ENCODE measurements at regions not wholly inside any gene's neighbourhood (a gene's known extent, or its start where the extent isn't known, plus 50 kb on each side); places are given as distances from the start of the nearest gene placed in this dataset.

DNA sequence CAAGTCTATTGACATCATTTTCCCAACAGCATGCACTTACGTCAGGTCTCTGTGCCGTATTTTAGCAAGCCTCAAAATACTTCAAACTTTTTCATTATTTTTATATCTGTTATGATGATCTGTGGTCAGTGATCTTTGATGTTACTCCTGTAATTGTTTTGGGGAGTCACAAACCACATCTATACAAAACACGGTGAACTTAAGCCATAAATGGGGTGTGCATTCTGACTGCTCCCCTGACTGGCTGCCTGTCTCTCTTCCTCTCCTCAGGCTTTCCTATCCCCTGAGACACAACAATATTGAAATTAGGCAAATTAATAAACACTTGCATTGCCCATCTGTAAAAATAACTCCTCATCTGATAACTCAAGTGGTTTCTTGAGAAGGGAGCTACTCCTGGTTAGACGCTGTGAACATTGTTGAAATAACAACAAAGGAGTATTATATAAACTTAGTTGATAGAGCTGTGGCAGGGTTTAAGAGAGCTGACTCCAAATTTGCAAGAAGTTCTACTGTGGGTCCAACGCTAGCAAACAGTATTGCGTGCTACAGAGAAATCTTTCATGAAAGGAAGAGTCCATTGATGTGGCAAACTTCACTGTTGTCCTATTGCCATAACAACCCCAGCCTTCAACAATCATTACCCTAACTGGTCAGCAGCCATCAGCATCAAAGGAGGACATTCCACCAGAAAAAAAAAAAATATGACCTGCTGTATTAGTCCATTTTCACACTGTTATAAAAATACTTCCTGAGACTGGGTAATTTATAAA lies 105.8 kb upstream of the DSCAM start:
- H3K9me3 ChIP-seq: no peaks in the 10 kb centered on the region
- no peaks in the 10 kb centered on the region for H3K27me3 ChIP-seq
- H3K36me3 ChIP-seq: no peaks in the 10 kb centered on the region
- DNase-seq: no peak
- intact Hi-C loops (cut with DNase I; ENCODE audit: low total_unique reads): no loop called here
- TF ChIP-seq, protein P1, sequence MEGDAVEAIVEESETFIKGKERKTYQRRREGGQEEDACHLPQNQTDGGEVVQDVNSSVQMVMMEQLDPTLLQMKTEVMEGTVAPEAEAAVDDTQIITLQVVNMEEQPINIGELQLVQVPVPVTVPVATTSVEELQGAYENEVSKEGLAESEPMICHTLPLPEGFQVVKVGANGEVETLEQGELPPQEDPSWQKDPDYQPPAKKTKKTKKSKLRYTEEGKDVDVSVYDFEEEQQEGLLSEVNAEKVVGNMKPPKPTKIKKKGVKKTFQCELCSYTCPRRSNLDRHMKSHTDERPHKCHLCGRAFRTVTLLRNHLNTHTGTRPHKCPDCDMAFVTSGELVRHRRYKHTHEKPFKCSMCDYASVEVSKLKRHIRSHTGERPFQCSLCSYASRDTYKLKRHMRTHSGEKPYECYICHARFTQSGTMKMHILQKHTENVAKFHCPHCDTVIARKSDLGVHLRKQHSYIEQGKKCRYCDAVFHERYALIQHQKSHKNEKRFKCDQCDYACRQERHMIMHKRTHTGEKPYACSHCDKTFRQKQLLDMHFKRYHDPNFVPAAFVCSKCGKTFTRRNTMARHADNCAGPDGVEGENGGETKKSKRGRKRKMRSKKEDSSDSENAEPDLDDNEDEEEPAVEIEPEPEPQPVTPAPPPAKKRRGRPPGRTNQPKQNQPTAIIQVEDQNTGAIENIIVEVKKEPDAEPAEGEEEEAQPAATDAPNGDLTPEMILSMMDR (IDR thresholded peaks at IDR 0.05): no peak
- no peaks in the 10 kb centered on the region for H3K4me1 ChIP-seq
- no peak overlapping the region for H3K27ac ChIP-seq
- no peak overlapping the region for H3K4me3 ChIP-seq

DNA sequence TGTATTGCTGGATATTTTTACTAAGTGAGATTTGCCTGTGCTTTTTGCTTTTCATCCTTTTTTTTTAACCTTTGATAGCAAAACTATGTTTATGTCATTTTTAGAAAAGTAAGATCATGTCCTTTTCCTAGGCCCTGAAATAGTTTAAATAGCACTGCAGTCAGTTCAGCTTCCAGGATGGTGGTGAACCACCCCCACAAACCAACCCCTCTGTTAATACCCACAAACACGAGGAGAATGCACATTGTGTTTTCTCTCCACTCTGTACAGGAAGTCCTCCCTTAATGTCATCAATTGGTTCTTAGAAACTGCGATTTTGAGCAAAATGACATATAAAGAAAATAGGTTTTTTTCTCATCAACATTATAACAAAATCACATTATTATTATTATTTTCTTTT lies 117.7 kb upstream of the DSCAM start:
- H3K36me3 ChIP-seq: no peaks in the 10 kb centered on the region
- H3K27me3 ChIP-seq: no peaks in the 10 kb centered on the region
- H3K9me3 ChIP-seq: no peaks in the 10 kb centered on the region
- no peak for DNase-seq
- H3K4me1 ChIP-seq: no peaks in the 10 kb centered on the region
- H3K4me3 ChIP-seq: no peak overlapping the region
- H3K27ac ChIP-seq: no peak overlapping the region
- intact Hi-C loops (cut with DNase I; ENCODE audit: low total_unique reads): no loop called here
- TF ChIP-seq, protein P1 (IDR thresholded peaks at IDR 0.05): no peak

DNA sequence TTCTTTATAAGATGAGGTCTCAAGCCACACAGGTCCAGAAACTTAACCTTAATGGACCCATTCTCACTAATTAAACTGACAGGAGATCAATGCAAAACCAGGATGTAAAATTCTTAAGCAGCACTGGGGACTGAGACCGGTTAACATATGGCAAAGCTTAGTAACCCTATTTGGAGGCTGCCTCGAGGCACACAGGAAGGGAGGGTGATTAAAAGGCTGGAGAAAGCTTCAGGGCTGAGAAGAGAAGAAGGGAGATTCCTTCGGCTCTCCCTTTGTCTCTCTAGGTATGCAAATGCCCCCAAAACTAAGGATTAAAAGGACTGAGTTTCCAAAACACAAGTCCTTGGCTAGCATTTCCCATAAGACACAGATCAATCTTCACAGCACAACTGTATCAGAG lies 120.8 kb upstream of the DSCAM start:
- H3K9me3 ChIP-seq: no peaks in the 10 kb centered on the region
- no peak overlapping the region for H3K27ac ChIP-seq
- intact Hi-C loops (cut with DNase I; ENCODE audit: low total_unique reads): no loop called here
- H3K36me3 ChIP-seq: no peaks in the 10 kb centered on the region
- no peak overlapping the region for H3K4me3 ChIP-seq
- no peaks in the 10 kb centered on the region for H3K27me3 ChIP-seq
- no peaks in the 10 kb centered on the region for H3K4me1 ChIP-seq
- no peak for DNase-seq
- TF ChIP-seq, protein P1 (IDR thresholded peaks at IDR 0.05): no peak

DNA sequence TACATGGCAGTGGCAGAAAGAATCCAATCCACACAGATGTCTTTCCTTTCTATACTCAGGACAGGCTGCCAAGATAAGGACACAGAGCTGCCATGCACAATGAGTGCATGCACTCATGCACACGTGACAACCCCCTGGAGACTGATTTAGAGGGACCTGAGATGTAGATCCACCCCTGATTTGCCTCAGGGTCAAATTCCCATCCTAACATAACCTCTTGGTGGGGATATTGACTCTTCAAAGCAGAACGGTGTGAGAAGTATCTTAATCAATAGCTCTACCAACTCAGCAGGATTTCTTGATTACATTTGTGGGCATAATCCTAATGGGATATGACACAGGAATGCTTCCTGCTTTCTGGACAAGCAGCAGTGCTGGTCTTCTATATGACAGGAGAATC lies 125.2 kb upstream of the DSCAM start:
- intact Hi-C loops (cut with DNase I; ENCODE audit: low total_unique reads): no loop called here
- no peaks in the 10 kb centered on the region for H3K4me1 ChIP-seq
- TF ChIP-seq, protein P1 (IDR thresholded peaks at IDR 0.05): no peak

DNA sequence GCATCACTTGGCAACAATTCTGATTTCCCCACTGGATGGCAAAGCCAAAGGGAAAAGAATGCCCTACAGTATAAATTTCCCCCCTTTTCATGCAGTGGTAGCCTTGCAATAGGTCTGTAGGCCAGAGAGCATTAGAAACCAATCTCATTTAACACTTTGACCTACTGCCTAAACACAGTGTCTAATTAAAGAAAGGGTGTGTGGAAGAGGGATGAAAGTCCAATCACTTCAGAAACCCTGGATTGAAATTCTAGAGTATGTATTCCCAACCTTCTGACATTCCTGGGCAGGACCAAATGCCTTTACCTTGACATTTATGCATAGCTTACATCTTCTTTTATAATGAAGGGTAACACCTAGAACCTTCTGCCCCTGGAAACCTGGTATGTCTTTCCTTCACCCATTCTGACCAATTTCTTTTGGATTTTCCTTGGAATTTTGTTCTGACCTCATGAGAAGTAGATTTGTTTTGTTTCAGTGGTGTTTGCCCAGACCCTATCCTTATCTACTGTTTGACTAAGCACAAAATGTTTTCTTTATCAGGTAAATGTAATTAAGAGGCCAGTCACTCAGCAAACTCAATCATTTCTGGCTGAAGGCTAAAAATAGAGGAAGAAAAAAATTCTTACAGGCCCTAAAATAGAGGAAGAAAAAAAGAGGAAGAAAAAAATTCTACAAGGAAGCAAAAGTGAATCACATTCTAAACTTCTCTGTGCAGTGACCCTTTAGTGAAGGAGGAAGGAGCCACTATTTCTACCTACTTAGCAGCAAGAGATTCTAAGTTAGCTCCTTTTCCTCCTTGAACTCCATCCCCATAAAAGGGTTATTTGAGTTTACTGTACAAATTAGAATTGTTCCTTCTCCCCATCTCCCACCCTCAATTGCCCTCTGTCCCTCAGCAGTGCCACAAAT lies 129.5 kb upstream of the DSCAM start:
- no peaks in the 10 kb centered on the region for H3K27me3 ChIP-seq
- no peak overlapping the region for H3K27ac ChIP-seq
- DNase-seq: no peak
- peaks cover 0 to 10% (median 4%) of the 10 kb centered on the region in 3 donors for H3K9me3 ChIP-seq
- intact Hi-C loops (cut with DNase I; ENCODE audit: low total_unique reads): no loop called here
- TF ChIP-seq, protein P1 (IDR thresholded peaks at IDR 0.05): no peak
- H3K4me1 ChIP-seq: no peaks in the 10 kb centered on the region
- H3K4me3 ChIP-seq: no peak overlapping the region
- H3K36me3 ChIP-seq: no peaks in the 10 kb centered on the region

More for the DNA sequence above, 125.2 kb upstream of the DSCAM start:
- no peak for DNase-seq
- Histone ChIP-seq H3K4me3 (no peak overlapping the region), H3K36me3 (no peaks in the 10 kb centered on the region), H3K27ac (no peak overlapping the region), H3K9me3 (peaks cover 0 to 10% (median 4%) of the 10 kb centered on the region in 3 donors), H3K27me3 (no peaks in the 10 kb centered on the region)
